HL-60 (cell line): ENCODE measurements at regions not wholly inside any gene's neighbourhood (a gene's known extent, or its start where the extent isn't known, plus 50 kb on each side); places are given as distances from the start of the nearest gene placed in this dataset.

Experiments used
- DNase-seq, 2 experiments: peaks; one replicate each; pipeline ENCODE4 v3.0.0-alpha.2; 2010 to 2020; ENCODE audit warnings: low read depth in 1 of 2, low spot score in 1 of 2
- H3K27ac ChIP-seq: fragments of 250-450 bp; sonication (Bioruptor Pico); replicated peaks from 2 replicates; pipeline ENCODE4 v1.5.1; 2020; ENCODE audit warnings: mild to moderate bottlenecking, moderate library complexity
- H3K27me3 ChIP-seq: fragments of 250-450 bp; sonication (Bioruptor Pico); 2 replicates; pipeline ENCODE4 v1.5.1; 2021; ENCODE audit warnings: mild to moderate bottlenecking, moderate library complexity; ENCODE audit not compliant: insufficient read depth, poor library complexity, severe bottlenecking
- H3K4me3 ChIP-seq: replicated peaks from 2 replicates; pipeline ENCODE4 v1.5.1; 2011; ENCODE audit warnings: mild to moderate bottlenecking, control low read depth, low read length; ENCODE audit not compliant: insufficient read depth
- CTCF ChIP-seq: IDR thresholded peaks from one replicate; pipeline ENCODE4 v1.5.1; 2011; ENCODE audit warnings: low read length, control low read depth, inconsistent platforms; ENCODE audit not compliant: insufficient read depth
- GABPA ChIP-seq: IDR thresholded peaks from 2 replicates; pipeline ENCODE4 v1.6.1; 2012; ENCODE audit warnings: low read depth
- POLR2AphosphoS5 ChIP-seq: IDR thresholded peaks from 2 replicates; pipeline ENCODE4 v1.6.1; 2012; ENCODE audit warnings: low read depth
- REST ChIP-seq: IDR thresholded peaks from 2 replicates; pipeline ENCODE4 v1.6.1; 2012; ENCODE audit warnings: low read depth; ENCODE audit not compliant: insufficient replicate concordance
- SPI1 ChIP-seq: IDR thresholded peaks from 2 replicates; pipeline ENCODE4 v1.6.1; 2012; ENCODE audit warnings: low read depth, mild to moderate bottlenecking, borderline replicate concordance

- Histone ChIP-seq H3K27me3 (no peaks in the 10 kb centered on the region), H3K4me3 (no peak overlapping the region), H3K27ac (no peak overlapping the region)
- no peak for DNase-seq
- no peak for TF ChIP-seq REST
- TF ChIP-seq POLR2AphosphoS5, result no peak
- TF ChIP-seq GABPA, result no peak
- no peak for TF ChIP-seq CTCF
- TF ChIP-seq SPI1, result no peak
Observed at GRCh38 chr5:2898661-2899060, 147.2 kb upstream of the IRX2 start.

- no peak overlapping the region for H3K27ac ChIP-seq
- DNase-seq, result no peak
- TF ChIP-seq SPI1 (no peak), GABPA (no peak), REST (no peak), POLR2AphosphoS5 (no peak), CTCF (no peak)
- H3K27me3 ChIP-seq, result no peaks in the 10 kb centered on the region
- no peak overlapping the region for H3K4me3 ChIP-seq
Observed at GRCh38 chr5:2897276-2897961, 145.9 kb upstream of the IRX2 start.

- Histone ChIP-seq H3K27ac (no peak overlapping the region), H3K4me3 (no peak overlapping the region), H3K27me3 (no peaks in the 10 kb centered on the region)
- no peak for DNase-seq
- no peak for TF ChIP-seq POLR2AphosphoS5
- no peak for TF ChIP-seq REST
- TF ChIP-seq CTCF, result no peak
Observed at GRCh38 chr5:2896371-2897275, 145.1 kb upstream of the IRX2 start.
